H1 (cell line): ENCODE measurements at regions not wholly inside any gene's neighbourhood (a gene's known extent, or its start where the extent isn't known, plus 50 kb on each side); places are given as distances from the start of the nearest gene placed in this dataset.

Source experiments
- CTCF ChIA-PET: fragments of 300-600 bp; sonication (Branson Sonifier 250); formaldehyde crosslinking; loops from one replicate; lab custom pipeline; 2021; ENCODE audit not compliant: partially characterized antibody; lab: Charles Lee
- POLR2A ChIA-PET: fragments of 300-600 bp; sonication (Branson Sonifier 250); formaldehyde crosslinking; loops from one replicate; lab custom pipeline; 2021; ENCODE audit warnings: inconsistent platforms; ENCODE audit not compliant: partially characterized antibody; lab: Charles Lee
- DNase-seq, 2 experiments: peaks; one replicate each; pipeline versions ENCODE4 v3.0.0 to v3.0.0-alpha.2; 2010 to 2022; ENCODE audit warnings: low spot score in 2 of 2, low read depth in 1 of 2, mixed read lengths in 1 of 2
- FAIRE-seq: peaks from 2 replicates; lab custom pipeline; 2011; peaks lifted over from hg19 to GRCh38; lab: Jason Lieb, UNC
- H2AFZ ChIP-seq: 2 replicates; pipeline ENCODE4 v1.8.1; 2012; ENCODE audit warnings: low read length, inconsistent platforms
- H2AK5ac ChIP-seq: 2 replicates; pipeline ENCODE4 v1.6.1; 2013; ENCODE audit warnings: low read depth, low read length
- H2BK120ac ChIP-seq: replicated peaks from 2 replicates; pipeline ENCODE3; 2013; ENCODE audit warnings: low read depth, low read length, inconsistent platforms
- H2BK12ac ChIP-seq: 2 replicates; pipeline ENCODE4 v1.6.1; 2013; ENCODE audit warnings: low read depth, low read length
- H2BK15ac ChIP-seq: 2 replicates; pipeline ENCODE4 v1.6.1; 2013; ENCODE audit warnings: low read length
- H2BK20ac ChIP-seq: 2 replicates; pipeline ENCODE4 v1.6.1; 2013; ENCODE audit warnings: low read length
- H2BK5ac ChIP-seq: 2 replicates; pipeline ENCODE4 v1.6.1; 2013; ENCODE audit warnings: low read depth, low read length
- H3K14ac ChIP-seq: 2 replicates; pipeline ENCODE4 v1.6.1; 2013; ENCODE audit warnings: inconsistent platforms; ENCODE audit not compliant: insufficient read length
- H3K18ac ChIP-seq: 2 replicates; pipeline ENCODE4 v1.6.1; 2013; ENCODE audit warnings: low read length; ENCODE audit errors: extremely low read depth
- H3K23ac ChIP-seq: 2 replicates; pipeline ENCODE4 v1.6.1; 2013; ENCODE audit warnings: inconsistent platforms; ENCODE audit not compliant: insufficient read length
- H3K23me2 ChIP-seq: 2 replicates; pipeline ENCODE4 v1.6.1; 2013; ENCODE audit warnings: low read depth, low read length
- H3K27ac ChIP-seq: 2 replicates; pipeline ENCODE4 v1.6.1; 2011; ENCODE audit warnings: low read depth, low read length, inconsistent platforms
- H3K27me3 ChIP-seq, 4 experiments: replicated peaks in 1 of 4; 1 replicate in 1 of 4; 2 replicates in 3 of 4; pipeline versions ENCODE4 v1.6.1 to v1.8.1; 2011 to 2013; ENCODE audit warnings: low read length in 3 of 4, mild to moderate bottlenecking in 3 of 4, inconsistent platforms in 2 of 4, mixed read lengths in 2 of 4, moderate library complexity in 1 of 4; ENCODE audit not compliant: control insufficient read depth in 3 of 4, insufficient read depth in 3 of 4; ENCODE audit errors: extremely low read depth in 1 of 4
- H3K36me3 ChIP-seq, 4 experiments: 2 replicates each; pipeline versions ENCODE4 v1.6.1 to v1.8.1; 2011 to 2013; ENCODE audit warnings: mild to moderate bottlenecking in 4 of 4, low read length in 3 of 4, moderate library complexity in 2 of 4, control low read depth in 1 of 4, inconsistent platforms in 1 of 4; ENCODE audit not compliant: insufficient read depth in 4 of 4, control insufficient read depth in 2 of 4
- H3K4ac ChIP-seq: replicated peaks from 2 replicates; pipeline ENCODE3; 2013; ENCODE audit warnings: low read length, low read depth, mixed read lengths, inconsistent platforms; ENCODE audit not compliant: insufficient read length
- H3K4me1 ChIP-seq, 4 experiments: replicated peaks in 1 of 4; 1 replicate in 1 of 4; 2 replicates in 3 of 4; pipeline versions ENCODE4 v1.6.1 to v1.8.1; 2011 to 2013; ENCODE audit warnings: low read length in 3 of 4, inconsistent platforms in 2 of 4, mixed read lengths in 1 of 4; ENCODE audit not compliant: insufficient read depth in 4 of 4, control insufficient read depth in 3 of 4
- H3K4me2 ChIP-seq, 2 experiments: 2 replicates each; pipeline versions ENCODE4 v1.6.1 to v1.8.1; 2011 to 2013; ENCODE audit warnings: low read depth in 2 of 2, low read length in 2 of 2, control low read depth in 1 of 2, inconsistent platforms in 1 of 2, mild to moderate bottlenecking in 1 of 2; ENCODE audit not compliant: insufficient read depth in 1 of 2
- H3K4me3 ChIP-seq, 4 experiments: fragments of 200-600, 300-600 bp in 1 of 4; sonication (generic), shearing (Covaris generic), sonication (Bioruptor Twin) in 1 of 4; 2 replicates each; pipeline versions ENCODE4 v1.5.1 to v1.8.1; 2011 to 2016; ENCODE audit warnings: low read length in 4 of 4, low read depth in 3 of 4, control low read depth in 2 of 4, inconsistent platforms in 2 of 4, mild to moderate bottlenecking in 2 of 4, mixed read lengths in 1 of 4, moderate library complexity in 1 of 4; ENCODE audit not compliant: insufficient read depth in 2 of 4; ENCODE audit errors: extremely low read depth in 1 of 4
- H3K56ac ChIP-seq: replicated peaks from 2 replicates; pipeline ENCODE3; 2013; ENCODE audit warnings: low read depth, mild to moderate bottlenecking, mixed read lengths, low read length, inconsistent platforms; ENCODE audit not compliant: insufficient read length
- H3K79me1 ChIP-seq: 2 replicates; pipeline ENCODE4 v1.6.1; 2013; ENCODE audit warnings: low read depth, low read length, control low read depth
- H3K79me2 ChIP-seq, 2 experiments: 2 replicates each; pipeline versions ENCODE4 v1.6.1 to v1.8.1; 2012 to 2013; ENCODE audit warnings: low read length in 2 of 2, mild to moderate bottlenecking in 2 of 2, inconsistent platforms in 1 of 2; ENCODE audit not compliant: insufficient read depth in 2 of 2, control insufficient read depth in 1 of 2
- H3K9ac ChIP-seq, 4 experiments: replicated peaks in 1 of 4; 1 replicate in 1 of 4; 2 replicates in 3 of 4; pipeline versions ENCODE4 v1.6.1 to v1.8.1; 2011 to 2013; ENCODE audit warnings: low read depth in 3 of 4, low read length in 3 of 4, control low read depth in 2 of 4, mild to moderate bottlenecking in 2 of 4, moderate library complexity in 2 of 4, inconsistent platforms in 1 of 4; ENCODE audit errors: extremely low read depth in 1 of 4
- H3K9me3 ChIP-seq, 2 experiments: 2 replicates each; pipeline versions ENCODE4 v1.6.1 to v1.8.1; 2012 to 2013; ENCODE audit warnings: mild to moderate bottlenecking in 2 of 2, moderate library complexity in 2 of 2, control low read depth in 1 of 2, inconsistent platforms in 1 of 2, low read depth in 1 of 2, low read length in 1 of 2, mixed read lengths in 1 of 2; ENCODE audit not compliant: insufficient read depth in 2 of 2
- H4K20me1 ChIP-seq, 2 experiments: replicated peaks in 1 of 2; 2 replicates each; pipeline versions ENCODE3 to v1.8.1; 2011 to 2013; ENCODE audit warnings: inconsistent platforms in 2 of 2, low read length in 2 of 2, mild to moderate bottlenecking in 1 of 2; ENCODE audit not compliant: insufficient read depth in 2 of 2, control insufficient read depth in 1 of 2
- H4K5ac ChIP-seq: 2 replicates; pipeline ENCODE4 v1.6.1; 2013; ENCODE audit warnings: low read length, low read depth, mixed read lengths, inconsistent platforms; ENCODE audit not compliant: insufficient read length
- H4K8ac ChIP-seq: 2 replicates; pipeline ENCODE4 v1.8.0; 2013; ENCODE audit warnings: mild to moderate bottlenecking, moderate library complexity, low read length, inconsistent platforms; ENCODE audit not compliant: insufficient read depth; ENCODE audit errors: extremely low read depth
- H4K91ac ChIP-seq: replicated peaks from 2 replicates; pipeline ENCODE3; 2013; ENCODE audit warnings: low read length, mixed read lengths, inconsistent platforms; ENCODE audit not compliant: insufficient read length
- BACH1 ChIP-seq: IDR thresholded peaks from 2 replicates; pipeline ENCODE4 v1.6.1; 2012; ENCODE audit warnings: low read length, improper control_type of control experiment
- BCL11A ChIP-seq, 2 experiments: IDR thresholded peaks; one replicate each; pipeline ENCODE4 v1.6.1; 2011; ENCODE audit warnings: low read depth in 2 of 2, low read length in 2 of 2, mild to moderate bottlenecking in 2 of 2
- BRCA1 ChIP-seq: IDR thresholded peaks from 2 replicates; pipeline ENCODE4 v1.6.1; 2012; ENCODE audit warnings: low read depth, low read length, improper control_type of control experiment
- CBX5 ChIP-seq: fragments of 300-800, 300-1000 bp; sonication (generic); IDR thresholded peaks from 2 replicates; pipeline ENCODE4 v1.7.1; 2016; ENCODE audit warnings: antibody characterized with exemption, low read length, low read depth
- CEBPB ChIP-seq: IDR thresholded peaks from 2 replicates; pipeline ENCODE4 v1.6.1; 2012; ENCODE audit warnings: low read depth, low read length
- CREB1 ChIP-seq: IDR thresholded peaks from 2 replicates; pipeline ENCODE4 v1.6.1; 2012; ENCODE audit warnings: inconsistent platforms
- GABPA ChIP-seq: IDR thresholded peaks from 2 replicates; pipeline ENCODE4 v1.6.1; 2011; ENCODE audit warnings: mild to moderate bottlenecking, low read length, moderate library complexity, borderline replicate concordance; ENCODE audit not compliant: insufficient read depth
- KDM4A ChIP-seq: IDR thresholded peaks from one replicate; pipeline ENCODE4 v1.7.1; 2012; ENCODE audit warnings: low read depth, mild to moderate bottlenecking, moderate library complexity, low read length, inconsistent platforms; ENCODE audit not compliant: severe bottlenecking
- PHF8 ChIP-seq: fragments of 200-600 bp; sonication (generic); conservative IDR thresholded peaks from 2 replicates; pipeline ENCODE4 v1.7.1; 2012; ENCODE audit warnings: low read depth, mild to moderate bottlenecking, inconsistent platforms, low read length, moderate library complexity
- SAP30 ChIP-seq: fragments of 300-600 bp; sonication (generic); IDR thresholded peaks from 2 replicates; pipeline ENCODE4 v1.7.1; 2012; ENCODE audit warnings: low read length, moderate library complexity, mild to moderate bottlenecking, inconsistent platforms; ENCODE audit not compliant: insufficient read depth, insufficient replicate concordance
- TAF7 ChIP-seq: optimal IDR thresholded peaks from 2 replicates; pipeline ENCODE3; 2011; ENCODE audit warnings: low read depth, mild to moderate bottlenecking, inconsistent platforms, low read length, moderate library complexity, borderline replicate concordance
- WGBS, 2 experiments: shearing (Covaris generic) in 1 of 2; methylation state at CpG; one replicate each; pipeline versions ENCODE4 v1.1.6 to v1.1.7; 2013 to 2015; ENCODE audit warnings: low lambda C conversion rate in 2 of 2, mixed read lengths in 2 of 2, inconsistent platforms in 1 of 2, low coverage in 1 of 2, missing lambda C conversion rate in 1 of 2; ENCODE audit not compliant: insufficient replicate concordance in 2 of 2, insufficient coverage in 1 of 2, insufficient read length in 1 of 2; ENCODE audit errors: extremely low coverage in 1 of 2, missing lambda C conversion rate in 1 of 2; 5-methylcytosine and 5-hydroxymethylcytosine counted together
- TF ChIP-seq, protein P1 (sequence below), 3 experiments: IDR thresholded peaks; 1 replicate in 2 of 3; 2 replicates in 1 of 3; pipeline versions ENCODE4 v1.5.1 to v1.6.1; 2011; ENCODE audit warnings: low read length in 3 of 3, mild to moderate bottlenecking in 3 of 3, inconsistent platforms in 2 of 3, low read depth in 1 of 3, moderate library complexity in 1 of 3; ENCODE audit not compliant: insufficient read depth in 1 of 3; ENCODE audit errors: control extremely low read depth in 1 of 3

DNA sequence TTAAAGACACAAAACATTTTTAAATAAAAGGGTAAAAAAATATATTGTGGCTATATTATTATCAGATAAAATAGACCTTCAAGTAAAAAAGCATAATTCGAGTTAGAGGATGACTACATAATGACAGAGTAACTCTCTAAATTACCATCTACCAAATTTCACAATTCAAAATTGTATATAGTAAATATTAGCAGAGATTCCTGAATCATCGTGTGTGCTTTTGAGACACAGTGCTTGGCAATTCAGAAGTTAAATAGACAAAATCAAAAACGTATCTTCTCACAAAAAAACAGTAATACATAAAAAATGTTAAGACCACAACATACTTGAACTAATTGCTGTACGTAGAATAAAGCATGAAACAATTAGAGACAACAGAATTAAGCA lies 110.4 kb downstream of the AHR start:
- Histone ChIP-seq H4K5ac (no peak overlapping the region), H3K79me2 (no peaks in the 10 kb centered on the region), H3K23ac (no peak overlapping the region), H3K9ac (no peak overlapping the region), H2BK20ac (no peak overlapping the region), H2BK5ac (no peak overlapping the region), H2AK5ac (no peak overlapping the region), H3K36me3 (no peaks in the 10 kb centered on the region), H2BK15ac (no peak overlapping the region), H3K4me2 (no peak overlapping the region), H3K4ac (no peak overlapping the region), H2BK12ac (no peak overlapping the region), H3K4me1 (no peaks in the 10 kb centered on the region), H3K9me3 (no peaks in the 10 kb centered on the region), H3K4me3 (no peak overlapping the region), H4K20me1 (no peaks in the 10 kb centered on the region), H3K23me2 (no peaks in the 10 kb centered on the region), H3K27me3 (no peaks in the 10 kb centered on the region), H2AFZ (no peak overlapping the region), H3K18ac (no peak overlapping the region), H2BK120ac (no peak overlapping the region), H4K8ac (no peak overlapping the region), H3K56ac (no peak overlapping the region), H3K14ac (no peak overlapping the region), H3K79me1 (no peaks in the 10 kb centered on the region), H4K91ac (no peak overlapping the region), H3K27ac (no peak overlapping the region)
- ChIA-PET POLR2A (no interaction called here), CTCF (interaction anchor here (0.7 kb wide), 1 partner anchor 107 kb away, joined by 3 read pairs; no protein-coding TSS in a partner anchor)
- DNase-seq (no peak), FAIRE-seq (no peak)
- WGBS, 2 experiments, result 84% methylated on average over 4 of the region's 4 CpGs; no CpG with 5 or more reads in 1 of the 2 experiments
- no peak for TF ChIP-seq CREB1
- TF ChIP-seq CBX5, result no peak
- TF ChIP-seq, protein P1, sequence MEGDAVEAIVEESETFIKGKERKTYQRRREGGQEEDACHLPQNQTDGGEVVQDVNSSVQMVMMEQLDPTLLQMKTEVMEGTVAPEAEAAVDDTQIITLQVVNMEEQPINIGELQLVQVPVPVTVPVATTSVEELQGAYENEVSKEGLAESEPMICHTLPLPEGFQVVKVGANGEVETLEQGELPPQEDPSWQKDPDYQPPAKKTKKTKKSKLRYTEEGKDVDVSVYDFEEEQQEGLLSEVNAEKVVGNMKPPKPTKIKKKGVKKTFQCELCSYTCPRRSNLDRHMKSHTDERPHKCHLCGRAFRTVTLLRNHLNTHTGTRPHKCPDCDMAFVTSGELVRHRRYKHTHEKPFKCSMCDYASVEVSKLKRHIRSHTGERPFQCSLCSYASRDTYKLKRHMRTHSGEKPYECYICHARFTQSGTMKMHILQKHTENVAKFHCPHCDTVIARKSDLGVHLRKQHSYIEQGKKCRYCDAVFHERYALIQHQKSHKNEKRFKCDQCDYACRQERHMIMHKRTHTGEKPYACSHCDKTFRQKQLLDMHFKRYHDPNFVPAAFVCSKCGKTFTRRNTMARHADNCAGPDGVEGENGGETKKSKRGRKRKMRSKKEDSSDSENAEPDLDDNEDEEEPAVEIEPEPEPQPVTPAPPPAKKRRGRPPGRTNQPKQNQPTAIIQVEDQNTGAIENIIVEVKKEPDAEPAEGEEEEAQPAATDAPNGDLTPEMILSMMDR (IDR thresholded peaks at IDR 0.05; ENCODE audit: control extremely low read depth in 1 of 3, insufficient read depth in 1 of 3, low read depth in 1 of 3, low read length in 3 of 3), result no peak
- TF ChIP-seq BCL11A (IDR thresholded peaks at IDR 0.05; ENCODE audit: low read depth in 2 of 2, low read length in 2 of 2), result no peak
- no peak for TF ChIP-seq TAF7
- TF ChIP-seq GABPA, result no peak
- no peak for TF ChIP-seq PHF8
- TF ChIP-seq BACH1, result no peak
- TF ChIP-seq BRCA1, result no peak
- no peak for TF ChIP-seq SAP30
- no peak for TF ChIP-seq KDM4A
- no peak for TF ChIP-seq CEBPB
